H9 (cell line): ENCODE measurements at regions not wholly inside any gene's neighbourhood (a gene's known extent, or its start where the extent isn't known, plus 50 kb on each side); places are given as distances from the start of the nearest gene placed in this dataset.

Source experiments
- DNase-seq: peaks from one replicate; pipeline ENCODE4 v3.0.0-alpha.2; 2017
- H2AFZ ChIP-seq: one replicate; pipeline ENCODE4 v1.6.1; 2013; ENCODE audit warnings: mild to moderate bottlenecking, low read length, control low read depth, moderate library complexity
- H2AK5ac ChIP-seq: 2 replicates; pipeline ENCODE4 v1.6.1; 2013; ENCODE audit warnings: low read length, control low read depth, mixed read lengths; ENCODE audit not compliant: insufficient read length
- H2BK120ac ChIP-seq: one replicate; pipeline ENCODE4 v1.6.1; 2013; ENCODE audit warnings: low read depth, mild to moderate bottlenecking, low read length, control low read depth, inconsistent platforms; ENCODE audit not compliant: poor library complexity, severe bottlenecking
- H2BK12ac ChIP-seq: 2 replicates; pipeline ENCODE4 v1.6.1; 2013; ENCODE audit warnings: low read length, control low read depth, mixed read lengths, low read depth; ENCODE audit not compliant: insufficient read length
- H2BK15ac ChIP-seq: 2 replicates; pipeline ENCODE4 v1.6.1; 2013; ENCODE audit warnings: low read depth, low read length, control low read depth
- H2BK20ac ChIP-seq: one replicate; pipeline ENCODE4 v1.6.1; 2013; ENCODE audit warnings: low read depth, mild to moderate bottlenecking, low read length, control low read depth, inconsistent platforms; ENCODE audit not compliant: poor library complexity, severe bottlenecking
- H2BK5ac ChIP-seq: 2 replicates; pipeline ENCODE4 v1.6.1; 2013; ENCODE audit warnings: low read length, control low read depth, mixed read lengths; ENCODE audit not compliant: insufficient read length
- H3K14ac ChIP-seq: 2 replicates; pipeline ENCODE4 v1.6.1; 2013; ENCODE audit warnings: low read length, control low read depth; ENCODE audit not compliant: insufficient read depth
- H3K18ac ChIP-seq: 2 replicates; pipeline ENCODE4 v1.6.1; 2013; ENCODE audit warnings: low read depth, mild to moderate bottlenecking, mixed read lengths, low read length, control low read depth; ENCODE audit not compliant: insufficient read length
- H3K23ac ChIP-seq: 2 replicates; pipeline ENCODE4 v1.6.1; 2013; ENCODE audit warnings: low read length, control low read depth, mixed read lengths, low read depth; ENCODE audit not compliant: insufficient read length
- H3K23me2 ChIP-seq: 2 replicates; pipeline ENCODE4 v1.6.1; 2013; ENCODE audit warnings: low read depth, mild to moderate bottlenecking, mixed read lengths, low read length, control low read depth; ENCODE audit not compliant: insufficient read length, poor library complexity, severe bottlenecking
- H3K27ac ChIP-seq: 2 replicates; pipeline ENCODE4 v1.5.1; 2013; ENCODE audit warnings: low read length, control low read depth, mixed read lengths, low read depth; ENCODE audit not compliant: insufficient read length
- H3K27me3 ChIP-seq: 2 replicates; pipeline ENCODE4 v1.6.1; 2013; ENCODE audit warnings: low read length, control low read depth, inconsistent platforms; ENCODE audit not compliant: insufficient read depth
- H3K4ac ChIP-seq: 2 replicates; pipeline ENCODE4 v1.6.1; 2013; ENCODE audit warnings: low read depth, mild to moderate bottlenecking, control low read depth, inconsistent platforms, low read length, moderate library complexity
- H3K4me1 ChIP-seq: 2 replicates; pipeline ENCODE4 v1.6.1; 2013; ENCODE audit warnings: low read length, control low read depth, inconsistent platforms; ENCODE audit not compliant: insufficient read depth
- H3K4me2 ChIP-seq: 2 replicates; pipeline ENCODE4 v1.6.1; 2013; ENCODE audit warnings: low read length, control low read depth, mixed read lengths; ENCODE audit not compliant: insufficient read length, insufficient read depth
- H3K56ac ChIP-seq: 2 replicates; pipeline ENCODE4 v1.6.1; 2013; ENCODE audit warnings: low read depth, mild to moderate bottlenecking, mixed read lengths, low read length, control low read depth; ENCODE audit not compliant: insufficient read length
- H3K79me1 ChIP-seq: 2 replicates; pipeline ENCODE4 v1.6.1; 2013; ENCODE audit warnings: low read depth, mild to moderate bottlenecking, moderate library complexity, low read length, control low read depth, inconsistent platforms; ENCODE audit not compliant: insufficient read depth, poor library complexity, severe bottlenecking
- H3K79me2 ChIP-seq: 2 replicates; pipeline ENCODE4 v1.6.1; 2013; ENCODE audit warnings: low read length, control low read depth, inconsistent platforms; ENCODE audit not compliant: insufficient read depth
- H3K9ac ChIP-seq: 2 replicates; pipeline ENCODE4 v1.6.1; 2013; ENCODE audit warnings: low read length, control low read depth, mixed read lengths; ENCODE audit not compliant: insufficient read length; ENCODE audit errors: extremely low read depth
- H3K9me3 ChIP-seq: one replicate; pipeline ENCODE4 v1.6.1; 2013; ENCODE audit warnings: low read depth, low read length, inconsistent platforms; ENCODE audit not compliant: control insufficient read depth
- H3T11ph ChIP-seq: one replicate; pipeline ENCODE4 v1.6.1; 2013; ENCODE audit warnings: mild to moderate bottlenecking, low read length, control low read depth, inconsistent platforms
- H4K20me1 ChIP-seq: one replicate; pipeline ENCODE4 v1.6.1; 2013; ENCODE audit not compliant: control insufficient read depth, insufficient read length, insufficient read depth
- H4K5ac ChIP-seq: 2 replicates; pipeline ENCODE4 v1.6.1; 2013; ENCODE audit warnings: low read depth, mild to moderate bottlenecking, mixed read lengths, low read length, control low read depth; ENCODE audit not compliant: insufficient read length
- H4K8ac ChIP-seq: replicated peaks from 2 replicates; pipeline ENCODE4 v1.6.1; 2013; ENCODE audit warnings: low read length, control low read depth, mixed read lengths, low read depth; ENCODE audit not compliant: insufficient read length
- H4K91ac ChIP-seq: 2 replicates; pipeline ENCODE4 v1.6.1; 2013; ENCODE audit warnings: low read depth, mild to moderate bottlenecking, moderate library complexity, mixed read lengths, low read length, control low read depth; ENCODE audit not compliant: insufficient read length
- H3K27ac Mint-ChIP-seq, 3 experiments: 2 replicates in 2 of 3; 3 replicates in 1 of 3; pipeline ENCODE4 v1.8.0; 2020 to 2021; ENCODE audit warnings: mixed read lengths in 3 of 3, mild to moderate bottlenecking in 1 of 3, moderate library complexity in 1 of 3
- H3K27me3 Mint-ChIP-seq: 2 replicates; pipeline ENCODE4 v1.8.0; 2021; ENCODE audit warnings: low read depth, mild to moderate bottlenecking, moderate library complexity, mixed read lengths
- H3K36me3 Mint-ChIP-seq, 3 experiments: 2 replicates in 2 of 3; 3 replicates in 1 of 3; pipeline ENCODE4 v1.8.0; 2020 to 2021; ENCODE audit warnings: low read depth in 3 of 3, mixed read lengths in 3 of 3; ENCODE audit not compliant: insufficient read depth in 1 of 3
- H3K4me1 Mint-ChIP-seq, 2 experiments: 2 replicates each; pipeline ENCODE4 v1.8.0; 2020; ENCODE audit warnings: mixed read lengths in 2 of 2
- H3K4me3 Mint-ChIP-seq, 2 experiments: 2 replicates in 1 of 2; 3 replicates in 1 of 2; pipeline ENCODE4 v1.8.0; 2020 to 2021; ENCODE audit warnings: mild to moderate bottlenecking in 2 of 2, mixed read lengths in 2 of 2, moderate library complexity in 1 of 2
- H3K9me3 Mint-ChIP-seq, 2 experiments: 2 replicates in 1 of 2; 3 replicates in 1 of 2; pipeline ENCODE4 v1.8.0; 2020; ENCODE audit warnings: mild to moderate bottlenecking in 2 of 2, mixed read lengths in 2 of 2, moderate library complexity in 1 of 2
- WGBS: extraction: QIAGEN DNeasy Blood & Tissue Kit; methylation state at CpG from one replicate; pipeline ENCODE4 v1.1.7; 2013; ENCODE audit warnings: missing lambda C conversion rate, low lambda C conversion rate, mixed read lengths; ENCODE audit not compliant: insufficient read length; ENCODE audit errors: extremely low coverage; 5-methylcytosine and 5-hydroxymethylcytosine counted together
- TF ChIP-seq, protein P1 (sequence below): fragments of 200-600 bp; sonication (generic); conservative IDR thresholded peaks from 3 replicates; pipeline ENCODE4 v1.8.0; 2021; ENCODE audit warnings: antibody characterized with exemption, mild to moderate bottlenecking

DNA sequence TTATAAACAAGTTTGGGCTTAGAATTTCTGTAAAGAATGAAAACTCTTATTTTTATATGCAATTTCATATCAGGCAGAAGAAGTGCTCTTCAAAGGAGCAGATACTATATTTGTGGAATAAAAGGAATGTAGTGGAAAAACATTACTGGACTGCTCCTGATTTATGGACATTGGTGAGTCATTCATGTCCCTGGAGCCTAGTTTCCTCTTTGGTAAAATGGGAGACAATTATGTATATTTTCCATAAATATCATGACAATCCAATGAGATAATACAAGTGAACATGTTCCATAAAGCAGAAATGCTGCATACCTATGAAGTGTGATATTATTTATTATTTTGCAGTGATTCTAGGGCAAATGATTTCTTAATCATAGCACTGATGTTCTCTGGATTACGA is 445.8 kb upstream of the CITED2 start:
- DNase-seq = no peak
- Histone ChIP-seq H3T11ph (no peak overlapping the region), H3K56ac (no peak overlapping the region), H3K23ac (no peak overlapping the region), H3K23me2 (no peaks in the 10 kb centered on the region), H3K27me3 (no peaks in the 10 kb centered on the region), H2BK20ac (no peak overlapping the region), H3K4me2 (no peak overlapping the region), H3K14ac (no peak overlapping the region), H2AK5ac (no peak overlapping the region), H2BK15ac (no peak overlapping the region), H3K9ac (no peak overlapping the region), H3K9me3 (no peaks in the 10 kb centered on the region), H3K4ac (no peak overlapping the region), H2AFZ (no peak overlapping the region), H3K79me1 (no peaks in the 10 kb centered on the region), H3K4me1 (no peaks in the 10 kb centered on the region), H4K91ac (no peak overlapping the region), H3K27ac (no peak overlapping the region), H2BK120ac (no peak overlapping the region), H2BK12ac (no peak overlapping the region), H3K79me2 (no peaks in the 10 kb centered on the region), H4K20me1 (no peaks in the 10 kb centered on the region), H3K18ac (no peak overlapping the region), H2BK5ac (no peak overlapping the region), H4K8ac (no peak overlapping the region), H4K5ac (no peak overlapping the region)
- no peaks in the 10 kb centered on the region for H3K36me3 Mint-ChIP-seq
- no peak overlapping the region for H3K4me3 Mint-ChIP-seq
- TF ChIP-seq, protein P1, sequence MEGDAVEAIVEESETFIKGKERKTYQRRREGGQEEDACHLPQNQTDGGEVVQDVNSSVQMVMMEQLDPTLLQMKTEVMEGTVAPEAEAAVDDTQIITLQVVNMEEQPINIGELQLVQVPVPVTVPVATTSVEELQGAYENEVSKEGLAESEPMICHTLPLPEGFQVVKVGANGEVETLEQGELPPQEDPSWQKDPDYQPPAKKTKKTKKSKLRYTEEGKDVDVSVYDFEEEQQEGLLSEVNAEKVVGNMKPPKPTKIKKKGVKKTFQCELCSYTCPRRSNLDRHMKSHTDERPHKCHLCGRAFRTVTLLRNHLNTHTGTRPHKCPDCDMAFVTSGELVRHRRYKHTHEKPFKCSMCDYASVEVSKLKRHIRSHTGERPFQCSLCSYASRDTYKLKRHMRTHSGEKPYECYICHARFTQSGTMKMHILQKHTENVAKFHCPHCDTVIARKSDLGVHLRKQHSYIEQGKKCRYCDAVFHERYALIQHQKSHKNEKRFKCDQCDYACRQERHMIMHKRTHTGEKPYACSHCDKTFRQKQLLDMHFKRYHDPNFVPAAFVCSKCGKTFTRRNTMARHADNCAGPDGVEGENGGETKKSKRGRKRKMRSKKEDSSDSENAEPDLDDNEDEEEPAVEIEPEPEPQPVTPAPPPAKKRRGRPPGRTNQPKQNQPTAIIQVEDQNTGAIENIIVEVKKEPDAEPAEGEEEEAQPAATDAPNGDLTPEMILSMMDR = no peak
- no peaks in the 10 kb centered on the region for H3K9me3 Mint-ChIP-seq
- H3K4me1 Mint-ChIP-seq = no peaks in the 10 kb centered on the region
- no CpG with 5 or more reads among the region's 1 CpG for WGBS
- H3K27ac Mint-ChIP-seq = no peak overlapping the region
- no peaks in the 10 kb centered on the region for H3K27me3 Mint-ChIP-seq
